ENCODE measurements at regions not wholly inside any gene's neighbourhood (a gene's known extent, or its start where the extent isn't known, plus 50 kb on each side); places are given as distances from the start of the nearest gene placed in this dataset.

GRCh38 chr10:3622427-3622826 lies 162.6 kb downstream of the KLF6 start:
- BruUV-seq (replicated peaks): no TSS peak
- no peaks in the 10 kb centered on the region for H3K9me1 ChIP-seq (replicated peaks; ENCODE audit: control insufficient read depth, extremely low read depth, insufficient read depth, low read length)
- TF ChIP-seq JUN (IDR thresholded peaks at IDR 0.05; ENCODE audit: borderline replicate concordance, insufficient read depth, insufficient read length, low read depth) (no peak), POLR2A (IDR thresholded peaks at IDR 0.05; ENCODE audit: low read depth, low read length) (no peak), EZH2 (IDR thresholded peaks at IDR 0.05; ENCODE audit: borderline replicate concordance, low read depth, low read length, severe bottlenecking) (no peak), MYC (IDR thresholded peaks at IDR 0.05; ENCODE audit: low read depth, low read length) (no peak), MAX (IDR thresholded peaks at IDR 0.05; ENCODE audit: insufficient read depth, insufficient read length) (no peak), POLR2AphosphoS5 (IDR thresholded peaks at IDR 0.05; ENCODE audit: insufficient read depth, low read depth, low read length) (no peak), CTCF (IDR thresholded peaks at IDR 0.05; ENCODE audit: extremely low read depth in 1 of 2, insufficient read depth in 1 of 2, low read depth in 1 of 2, low read length in 2 of 2) (no peak), FOS (IDR thresholded peaks at IDR 0.05; ENCODE audit: borderline replicate concordance, insufficient read depth, low read length) (no peak), GATA2 (IDR thresholded peaks at IDR 0.05; ENCODE audit: insufficient read depth, insufficient read length, low read depth, low read length) (no peak)
- no peaks in the 10 kb centered on the region for H3K36me3 ChIP-seq (ENCODE audit: control insufficient read depth in 2 of 2, extremely low read depth in 1 of 2, insufficient read depth in 2 of 2, low read length in 2 of 2)
- DNase-seq (ENCODE audit: low read depth, low spot score) (no peak), FAIRE-seq (no peak)
- POLR2A ChIA-PET: no interaction called here
- H3K9me3 ChIP-seq (replicated peaks; ENCODE audit: control insufficient read depth, insufficient read depth, low read length): no peaks in the 10 kb centered on the region
- no peaks in the 10 kb centered on the region for H3K79me2 ChIP-seq (ENCODE audit: control insufficient read depth, insufficient read depth, low read length)
- no peak overlapping the region for H3K27ac ChIP-seq (ENCODE audit: insufficient read depth, low read depth, low read length)
- no peak overlapping the region for H2AFZ ChIP-seq (ENCODE audit: low read depth, low read length)
- H3K9ac ChIP-seq (replicated peaks; ENCODE audit: extremely low read depth, insufficient read depth, low read length): no peak overlapping the region
- intact Hi-C loops (cut with micrococcal nuclease): no loop called here
- dilution Hi-C loops (cut with MboI; ENCODE audit: extremely low pct_ligation_motif_present, low sequenced_read_pairs): no loop called here
- H3K4me2 ChIP-seq (ENCODE audit: insufficient read depth, low read length): no peak overlapping the region
- peaks cover 0 to 2% of the 10 kb centered on the region in 2 experiments for H3K27me3 ChIP-seq (ENCODE audit: control insufficient read depth in 2 of 2, insufficient read depth in 2 of 2, low read length in 2 of 2)
- CTCF ChIA-PET: no interaction called here
- H3K4me1 ChIP-seq (ENCODE audit: control insufficient read depth, extremely low read depth, insufficient read depth, low read length): no peaks in the 10 kb centered on the region
- H3K4me3 ChIP-seq (replicated peaks in 1 of 3; ENCODE audit: insufficient read depth in 1 of 3, low read depth in 1 of 3, low read length in 3 of 3): no peak overlapping the region
- no peaks in the 10 kb centered on the region for H4K20me1 ChIP-seq (replicated peaks; ENCODE audit: control insufficient read depth, extremely low read depth, insufficient read depth, low read length)
